ENCODE measurements at regions not wholly inside any gene's neighbourhood (a gene's known extent, or its start where the extent isn't known, plus 50 kb on each side); places are given as distances from the start of the nearest gene placed in this dataset.

- TF ChIP-seq CTCF (tag by site-specific recombination; IDR thresholded peaks at IDR 0.05) (no peak), ZNF23 (tag by site-specific recombination; IDR thresholded peaks at IDR 0.05; ENCODE audit: borderline replicate concordance) (no peak), YY1 (tag by site-specific recombination; IDR thresholded peaks at IDR 0.05) (no peak)
Observed at GRCh38 chr10:108567899-108568752, 1355.2 kb downstream of the XPNPEP1 start.
